Neural cell (in vitro differentiated cells): ENCODE measurements at regions not wholly inside any gene's neighbourhood (a gene's known extent, or its start where the extent isn't known, plus 50 kb on each side); places are given as distances from the start of the nearest gene placed in this dataset.
"Not testable (repeated sequence)": the region's sequence is repeated elsewhere in the genome, so short reads cannot be mapped to it uniquely, and the experiment has no call there.

Experiments used
- H2AFZ ChIP-seq: fragments of 200-600, 300-800 bp; sonication (generic), shearing (Covaris generic); 2 replicates; pipeline ENCODE4 v1.6.0; 2014; ENCODE audit warnings: low read depth, mild to moderate bottlenecking, antibody characterized with exemption, low read length, moderate library complexity
- H3F3A ChIP-seq: fragments of 200-600 bp; shearing (Covaris generic); 2 replicates; pipeline ENCODE4 v1.6.1; 2016; ENCODE audit warnings: mild to moderate bottlenecking, moderate library complexity, mixed read lengths, antibody characterized with exemption, low read length; ENCODE audit not compliant: insufficient read depth, poor library complexity, severe bottlenecking
- H3K27ac ChIP-seq: fragments of 200-600, 300-800 bp; sonication (generic), shearing (Covaris generic); 2 replicates; pipeline ENCODE4 v1.5.1; 2014; ENCODE audit warnings: mild to moderate bottlenecking, low read length, moderate library complexity
- H3K27me3 ChIP-seq: fragments of 300-800, 200-600 bp; sonication (generic), shearing (Covaris generic); 2 replicates; pipeline ENCODE4 v1.6.0; 2014; ENCODE audit warnings: mild to moderate bottlenecking, low read depth, low read length, moderate library complexity; ENCODE audit not compliant: insufficient read depth
- H3K36me3 ChIP-seq: fragments of 300-800, 200-600 bp; sonication (generic), shearing (Covaris generic); 2 replicates; pipeline ENCODE4 v1.5.1; 2014; ENCODE audit warnings: mild to moderate bottlenecking, antibody characterized with exemption, low read length, moderate library complexity; ENCODE audit not compliant: insufficient read depth
- H3K4me2 ChIP-seq: fragments of 300-800, 200-600 bp; sonication (generic), shearing (Covaris generic); 2 replicates; pipeline ENCODE4 v1.6.0; 2014; ENCODE audit warnings: mild to moderate bottlenecking, low read length
- H3K4me3 ChIP-seq: fragments of 300-800, 200-600 bp; sonication (generic), shearing (Covaris generic); 2 replicates; pipeline ENCODE4 v1.5.1; 2014; ENCODE audit warnings: mild to moderate bottlenecking, low read length, moderate library complexity
- H3K79me2 ChIP-seq: fragments of 200-600 bp; shearing (Covaris generic); replicated peaks from 2 replicates; pipeline ENCODE4 v1.6.0; 2014; ENCODE audit warnings: mild to moderate bottlenecking, low read length, moderate library complexity; ENCODE audit not compliant: insufficient read depth
- H3K9ac ChIP-seq: fragments of 300-800, 200-600 bp; sonication (generic), shearing (Covaris generic); 2 replicates; pipeline ENCODE4 v1.6.1; 2016; ENCODE audit warnings: mild to moderate bottlenecking, low read length, mixed read lengths
- H3K9me2 ChIP-seq: fragments of 200-600 bp; shearing (Covaris generic); 2 replicates; pipeline ENCODE4 v1.6.1; 2016; ENCODE audit warnings: mild to moderate bottlenecking, low read length, mixed read lengths; ENCODE audit not compliant: insufficient read depth
- H3K9me3 ChIP-seq: fragments of 200-600, 300-800 bp; sonication (generic), shearing (Covaris generic); 2 replicates; pipeline ENCODE4 v1.6.1; 2016; ENCODE audit warnings: mild to moderate bottlenecking, mixed run types, low read length, moderate library complexity, mixed read lengths
- H4K20me1 ChIP-seq: fragments of 200-600 bp; shearing (Covaris generic); 2 replicates; pipeline ENCODE4 v1.6.1; 2016; ENCODE audit warnings: mild to moderate bottlenecking, mixed run types; ENCODE audit not compliant: insufficient read depth
- EP300 ChIP-seq: fragments of 450-650 bp; conservative IDR thresholded peaks from 2 replicates; pipeline ENCODE4 v1.6.1; 2014; ENCODE audit warnings: antibody characterized with exemption, mild to moderate bottlenecking, moderate library complexity; ENCODE audit not compliant: poor library complexity, severe bottlenecking
- MXI1 ChIP-seq: fragments of 450-650 bp; conservative IDR thresholded peaks from 2 replicates; pipeline ENCODE4 v1.6.1; 2014; ENCODE audit warnings: antibody characterized with exemption, mild to moderate bottlenecking; ENCODE audit not compliant: poor library complexity, severe bottlenecking
- POLR2AphosphoS5 ChIP-seq: IDR thresholded peaks from 2 replicates; pipeline ENCODE4 v1.6.1; 2012
- TAF1 ChIP-seq: IDR thresholded peaks from 2 replicates; pipeline ENCODE4 v1.6.1; 2012; ENCODE audit warnings: low read depth
- TF ChIP-seq, protein P1 (sequence below): fragments of 450-650 bp; IDR thresholded peaks from 2 replicates; pipeline ENCODE4 v1.5.1; 2014; ENCODE audit warnings: antibody characterized with exemption, mild to moderate bottlenecking, moderate library complexity; ENCODE audit not compliant: poor library complexity, severe bottlenecking
- TF ChIP-seq, protein P2 (sequence below): IDR thresholded peaks from 2 replicates; pipeline ENCODE4 v1.6.1; 2012; ENCODE audit warnings: borderline replicate concordance

DNA sequence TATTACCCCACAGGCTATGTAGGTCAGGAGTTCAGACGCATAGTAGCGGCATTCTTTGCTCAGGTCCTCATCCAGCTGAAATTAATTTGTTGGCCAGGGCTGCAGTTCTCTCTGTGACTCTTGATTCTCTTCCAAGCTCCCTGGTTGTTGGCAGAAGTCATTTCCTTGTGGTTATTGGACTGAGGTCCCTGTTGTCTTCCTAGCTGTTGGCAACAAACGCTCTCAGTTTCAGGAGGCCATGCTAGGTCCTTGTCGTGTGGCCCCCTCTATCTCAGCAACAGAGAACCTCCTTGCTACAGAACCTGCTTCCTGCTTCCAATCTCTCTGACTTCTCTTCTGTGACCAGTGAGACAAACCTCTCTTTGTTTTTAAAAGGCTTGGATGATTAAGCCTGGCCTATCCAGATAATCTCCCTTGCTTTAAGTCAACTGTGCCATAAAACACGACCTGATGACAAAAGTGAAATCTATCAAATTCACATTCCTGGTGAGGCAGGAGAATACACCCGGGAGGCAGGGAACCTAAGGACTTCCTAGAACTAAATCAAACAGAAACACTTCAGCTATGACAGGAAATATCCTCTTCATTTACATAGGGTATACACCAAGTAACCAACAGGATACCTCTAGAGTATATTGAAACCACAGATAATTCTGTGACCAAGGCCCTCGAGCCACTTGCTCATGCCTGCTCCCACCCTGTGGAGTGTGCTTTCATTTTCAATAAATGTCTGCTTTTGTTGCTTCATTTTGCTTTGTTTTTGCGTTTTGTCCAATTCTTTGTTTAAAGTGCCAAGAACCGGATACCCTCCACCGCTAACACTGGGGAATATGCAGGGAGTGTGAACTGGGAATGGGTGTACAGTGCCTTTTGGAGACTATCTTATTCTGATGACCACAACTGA is 196.0 kb downstream of the BTBD3 start:
- Histone ChIP-seq H2AFZ (no peak overlapping the region), H3K4me2 (no peak overlapping the region), H4K20me1 (no peaks in the 10 kb centered on the region), H3K79me2 (no peaks in the 10 kb centered on the region), H3K4me3 (no peak overlapping the region), H3F3A (no peaks in the 10 kb centered on the region), H3K27ac (no peak overlapping the region), H3K9me2 (no peaks in the 10 kb centered on the region), H3K27me3 (no peaks in the 10 kb centered on the region), H3K36me3 (no peaks in the 10 kb centered on the region), H3K9me3 (no peaks in the 10 kb centered on the region), H3K9ac (no peak overlapping the region)
- TF ChIP-seq POLR2AphosphoS5: no peak
- TF ChIP-seq MXI1: no peak
- TF ChIP-seq, protein P1, sequence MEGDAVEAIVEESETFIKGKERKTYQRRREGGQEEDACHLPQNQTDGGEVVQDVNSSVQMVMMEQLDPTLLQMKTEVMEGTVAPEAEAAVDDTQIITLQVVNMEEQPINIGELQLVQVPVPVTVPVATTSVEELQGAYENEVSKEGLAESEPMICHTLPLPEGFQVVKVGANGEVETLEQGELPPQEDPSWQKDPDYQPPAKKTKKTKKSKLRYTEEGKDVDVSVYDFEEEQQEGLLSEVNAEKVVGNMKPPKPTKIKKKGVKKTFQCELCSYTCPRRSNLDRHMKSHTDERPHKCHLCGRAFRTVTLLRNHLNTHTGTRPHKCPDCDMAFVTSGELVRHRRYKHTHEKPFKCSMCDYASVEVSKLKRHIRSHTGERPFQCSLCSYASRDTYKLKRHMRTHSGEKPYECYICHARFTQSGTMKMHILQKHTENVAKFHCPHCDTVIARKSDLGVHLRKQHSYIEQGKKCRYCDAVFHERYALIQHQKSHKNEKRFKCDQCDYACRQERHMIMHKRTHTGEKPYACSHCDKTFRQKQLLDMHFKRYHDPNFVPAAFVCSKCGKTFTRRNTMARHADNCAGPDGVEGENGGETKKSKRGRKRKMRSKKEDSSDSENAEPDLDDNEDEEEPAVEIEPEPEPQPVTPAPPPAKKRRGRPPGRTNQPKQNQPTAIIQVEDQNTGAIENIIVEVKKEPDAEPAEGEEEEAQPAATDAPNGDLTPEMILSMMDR: no peak
- TF ChIP-seq TAF1: no peak
- TF ChIP-seq EP300: no peak
- TF ChIP-seq, protein P2, sequence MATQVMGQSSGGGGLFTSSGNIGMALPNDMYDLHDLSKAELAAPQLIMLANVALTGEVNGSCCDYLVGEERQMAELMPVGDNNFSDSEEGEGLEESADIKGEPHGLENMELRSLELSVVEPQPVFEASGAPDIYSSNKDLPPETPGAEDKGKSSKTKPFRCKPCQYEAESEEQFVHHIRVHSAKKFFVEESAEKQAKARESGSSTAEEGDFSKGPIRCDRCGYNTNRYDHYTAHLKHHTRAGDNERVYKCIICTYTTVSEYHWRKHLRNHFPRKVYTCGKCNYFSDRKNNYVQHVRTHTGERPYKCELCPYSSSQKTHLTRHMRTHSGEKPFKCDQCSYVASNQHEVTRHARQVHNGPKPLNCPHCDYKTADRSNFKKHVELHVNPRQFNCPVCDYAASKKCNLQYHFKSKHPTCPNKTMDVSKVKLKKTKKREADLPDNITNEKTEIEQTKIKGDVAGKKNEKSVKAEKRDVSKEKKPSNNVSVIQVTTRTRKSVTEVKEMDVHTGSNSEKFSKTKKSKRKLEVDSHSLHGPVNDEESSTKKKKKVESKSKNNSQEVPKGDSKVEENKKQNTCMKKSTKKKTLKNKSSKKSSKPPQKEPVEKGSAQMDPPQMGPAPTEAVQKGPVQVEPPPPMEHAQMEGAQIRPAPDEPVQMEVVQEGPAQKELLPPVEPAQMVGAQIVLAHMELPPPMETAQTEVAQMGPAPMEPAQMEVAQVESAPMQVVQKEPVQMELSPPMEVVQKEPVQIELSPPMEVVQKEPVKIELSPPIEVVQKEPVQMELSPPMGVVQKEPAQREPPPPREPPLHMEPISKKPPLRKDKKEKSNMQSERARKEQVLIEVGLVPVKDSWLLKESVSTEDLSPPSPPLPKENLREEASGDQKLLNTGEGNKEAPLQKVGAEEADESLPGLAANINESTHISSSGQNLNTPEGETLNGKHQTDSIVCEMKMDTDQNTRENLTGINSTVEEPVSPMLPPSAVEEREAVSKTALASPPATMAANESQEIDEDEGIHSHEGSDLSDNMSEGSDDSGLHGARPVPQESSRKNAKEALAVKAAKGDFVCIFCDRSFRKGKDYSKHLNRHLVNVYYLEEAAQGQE: no peak

DNA sequence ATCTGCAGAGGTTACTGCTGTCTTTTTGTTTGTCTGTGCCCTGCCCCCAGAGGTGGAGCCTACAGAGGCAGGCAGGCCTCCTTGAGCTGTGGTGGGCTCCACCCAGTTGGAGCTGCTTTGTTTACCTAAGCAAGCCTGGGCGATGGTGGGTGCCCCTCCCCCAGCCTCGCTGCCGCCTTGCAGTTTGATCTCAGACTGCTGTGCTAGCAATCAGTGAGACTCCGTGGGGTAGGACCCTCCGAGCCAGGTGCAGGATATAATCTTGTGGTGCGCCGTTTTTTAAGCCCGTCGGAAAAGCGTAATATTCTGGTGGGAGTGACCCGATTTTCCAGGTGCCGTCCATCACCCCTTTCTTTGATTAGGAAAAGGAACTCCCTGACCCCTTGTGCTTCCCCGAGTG is 211.4 kb downstream of the BTBD3 start:
- H3K9me3 ChIP-seq, H3K27me3 ChIP-seq, H3K36me3 ChIP-seq, H3K9ac ChIP-seq, H2AFZ ChIP-seq, H3K27ac ChIP-seq, H3K4me3 ChIP-seq, H3F3A ChIP-seq, H3K9me2 ChIP-seq, H4K20me1 ChIP-seq, H3K4me2 ChIP-seq, H3K79me2 ChIP-seq: not testable (repeated sequence)

DNA sequence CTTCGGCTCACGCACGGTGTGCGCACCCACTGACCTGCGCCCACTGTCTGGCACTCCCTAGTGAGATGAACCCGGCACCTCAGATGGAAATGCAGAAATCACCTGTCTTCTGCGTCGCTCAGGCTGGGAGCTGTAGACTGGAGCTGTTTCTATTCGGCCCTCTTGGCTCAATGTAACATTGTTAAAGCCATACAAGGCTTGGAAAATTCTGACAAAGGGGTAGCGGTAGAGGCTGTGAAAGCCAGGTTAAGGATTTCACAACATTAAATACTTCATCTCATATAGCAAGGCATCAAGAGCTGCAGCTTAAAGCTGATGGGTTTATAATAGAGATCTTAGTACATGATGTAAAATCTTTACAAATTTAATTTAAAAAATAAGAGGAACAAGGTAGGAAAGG is 211.8 kb downstream of the BTBD3 start:
- not testable (repeated sequence) for H3K9me3 ChIP-seq, H3K27me3 ChIP-seq, H2AFZ ChIP-seq, H3F3A ChIP-seq, H3K27ac ChIP-seq, H3K79me2 ChIP-seq, H3K4me3 ChIP-seq, H3K4me2 ChIP-seq, H4K20me1 ChIP-seq, H3K9ac ChIP-seq, H3K9me2 ChIP-seq, H3K36me3 ChIP-seq
